OCI-LY7 (cell line): ENCODE measurements at regions not wholly inside any gene's neighbourhood (a gene's known extent, or its start where the extent isn't known, plus 50 kb on each side); places are given as distances from the start of the nearest gene placed in this dataset.

ENCODE experiments used
- BruUV-seq: library from RNA; stranded (reverse); fragments of 400-500 nt; replicated peaks from 2 replicates; lab custom pipeline; 2021; lab: Mats Ljungman, UMichigan
- CTCF ChIA-PET: fragments of 300-600 bp; sonication (Branson Sonifier 250); formaldehyde crosslinking; loops from one replicate; lab custom pipeline; 2022; ENCODE audit warnings: antibody characterized with exemption; ENCODE audit not compliant: unreplicated experiment; lab: Charles Lee
- POLR2A ChIA-PET: fragments of 300-600 bp; sonication (Branson Sonifier 250); formaldehyde crosslinking; loops from one replicate; lab custom pipeline; 2022; ENCODE audit warnings: antibody characterized with exemption; lab: Charles Lee
- DNase-seq: peaks from one replicate; pipeline ENCODE4 v3.0.0-alpha.2; 2015; ENCODE audit warnings: low spot score
- H2AFZ ChIP-seq: fragments of 200-600 bp; sonication (generic), shearing (Covaris generic); 2 replicates; pipeline ENCODE4 v1.6.1; 2014; ENCODE audit warnings: mild to moderate bottlenecking, antibody characterized with exemption, low read length, moderate library complexity
- H3K27ac ChIP-seq: fragments of 200-600 bp; sonication (generic); 2 replicates; pipeline ENCODE4 v1.5.1; 2014; ENCODE audit warnings: mixed run types, low read depth, mild to moderate bottlenecking, moderate library complexity, low read length, inconsistent platforms; ENCODE audit not compliant: poor library complexity, severe bottlenecking
- H3K36me3 ChIP-seq: fragments of 200-600 bp; sonication (generic); 2 replicates; pipeline ENCODE4 v1.6.1; 2014; ENCODE audit warnings: mild to moderate bottlenecking, antibody characterized with exemption, low read length, moderate library complexity, mixed read lengths; ENCODE audit not compliant: insufficient read depth
- H3K4me1 ChIP-seq: fragments of 200-600 bp; sonication (generic); 2 replicates; pipeline ENCODE4 v1.5.1; 2014; ENCODE audit warnings: mild to moderate bottlenecking, low read length; ENCODE audit not compliant: insufficient read depth, poor library complexity, severe bottlenecking
- H3K4me2 ChIP-seq: fragments of 200-600 bp; sonication (generic); 2 replicates; pipeline ENCODE4 v1.6.1; 2014; ENCODE audit warnings: mild to moderate bottlenecking, low read length
- H3K4me3 ChIP-seq: fragments of 200-600 bp; sonication (generic); 2 replicates; pipeline ENCODE4 v1.5.1; 2014; ENCODE audit warnings: mild to moderate bottlenecking, low read depth, low read length; ENCODE audit not compliant: poor library complexity, severe bottlenecking
- H3K79me2 ChIP-seq: fragments of 200-600 bp; sonication (generic); 2 replicates; pipeline ENCODE4 v1.6.1; 2016; ENCODE audit warnings: low read depth, mild to moderate bottlenecking, low read length, moderate library complexity, mixed read lengths; ENCODE audit not compliant: insufficient read depth
- H3K9me2 ChIP-seq: fragments of 200-600 bp; sonication (generic); 2 replicates; pipeline ENCODE4 v1.6.1; 2016; ENCODE audit warnings: mild to moderate bottlenecking, low read length, mixed read lengths; ENCODE audit not compliant: insufficient read depth
- H3K9me3 ChIP-seq: fragments of 200-600 bp; sonication (generic); 2 replicates; pipeline ENCODE4 v1.6.1; 2014; ENCODE audit warnings: mild to moderate bottlenecking, mixed run types, low read length, mixed read lengths
- H4K20me1 ChIP-seq: fragments of 200-600 bp; sonication (generic); 2 replicates; pipeline ENCODE4 v1.6.1; 2014; ENCODE audit warnings: mild to moderate bottlenecking, antibody characterized with exemption, low read length, moderate library complexity, mixed read lengths; ENCODE audit not compliant: insufficient read depth
- EZH2phosphoT487 ChIP-seq: fragments of 200-600 bp; sonication (generic); IDR thresholded peaks from 2 replicates; pipeline ENCODE4 v1.6.1; 2018; ENCODE audit warnings: low read depth, borderline replicate concordance, mild to moderate bottlenecking, mixed run types, antibody characterized with exemption, low read length, moderate library complexity, mixed read lengths
- intact Hi-C: fragments of 100-400 bp; cut with micrococcal nuclease; formaldehyde crosslinking; loops from one replicate; pipeline ENCODE4 v1.10.0; 2022; ENCODE audit not compliant: unreplicated experiment
- TF ChIP-seq, protein P1 (sequence below): fragments of 200-600 bp; sonication (generic); conservative IDR thresholded peaks from 2 replicates; pipeline ENCODE4 v1.5.1; 2014; ENCODE audit warnings: mild to moderate bottlenecking, antibody characterized with exemption, low read length, moderate library complexity, mixed read lengths

DNA sequence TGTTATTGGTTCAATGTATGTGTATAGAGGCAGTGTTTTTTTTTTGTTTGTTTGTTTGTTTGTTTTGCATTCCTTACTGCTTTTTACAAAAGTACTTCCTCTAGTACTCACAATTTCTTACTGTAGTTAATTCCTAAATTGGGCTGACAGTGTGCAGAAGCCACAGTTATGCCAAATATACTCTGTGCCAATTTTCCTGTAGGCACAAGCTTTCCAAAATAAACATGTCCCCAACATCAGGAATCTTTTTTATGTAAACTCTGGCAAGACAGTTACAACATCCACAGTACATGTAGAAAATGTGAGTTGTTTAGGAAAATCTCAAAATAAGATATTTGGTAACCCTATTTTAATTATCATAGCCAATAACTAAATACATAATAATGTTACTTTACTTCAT, 161.6 kb upstream of the TSLP start:
- BruUV-seq = no TSS peak

DNA sequence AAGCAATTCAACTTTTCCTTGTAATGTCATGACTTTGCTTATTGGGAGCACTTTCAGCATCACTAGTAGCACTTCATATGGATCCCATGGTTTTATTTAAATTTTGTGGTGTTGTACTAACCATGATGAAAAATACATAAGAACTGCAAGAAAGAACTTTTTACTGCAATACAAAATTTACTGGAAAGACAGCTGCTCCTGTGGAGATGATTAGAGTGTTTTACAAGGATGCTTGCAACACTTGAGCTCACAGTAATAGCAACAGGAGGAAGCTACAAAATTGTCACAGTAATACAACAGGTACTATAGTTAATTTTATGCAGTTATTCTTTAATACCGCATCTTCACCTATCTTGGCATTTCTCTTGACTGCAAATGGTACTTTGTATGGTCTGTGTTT, 158.3 kb upstream of the TSLP start:
- no peak for TF ChIP-seq EZH2phosphoT487
- TF ChIP-seq, protein P1, sequence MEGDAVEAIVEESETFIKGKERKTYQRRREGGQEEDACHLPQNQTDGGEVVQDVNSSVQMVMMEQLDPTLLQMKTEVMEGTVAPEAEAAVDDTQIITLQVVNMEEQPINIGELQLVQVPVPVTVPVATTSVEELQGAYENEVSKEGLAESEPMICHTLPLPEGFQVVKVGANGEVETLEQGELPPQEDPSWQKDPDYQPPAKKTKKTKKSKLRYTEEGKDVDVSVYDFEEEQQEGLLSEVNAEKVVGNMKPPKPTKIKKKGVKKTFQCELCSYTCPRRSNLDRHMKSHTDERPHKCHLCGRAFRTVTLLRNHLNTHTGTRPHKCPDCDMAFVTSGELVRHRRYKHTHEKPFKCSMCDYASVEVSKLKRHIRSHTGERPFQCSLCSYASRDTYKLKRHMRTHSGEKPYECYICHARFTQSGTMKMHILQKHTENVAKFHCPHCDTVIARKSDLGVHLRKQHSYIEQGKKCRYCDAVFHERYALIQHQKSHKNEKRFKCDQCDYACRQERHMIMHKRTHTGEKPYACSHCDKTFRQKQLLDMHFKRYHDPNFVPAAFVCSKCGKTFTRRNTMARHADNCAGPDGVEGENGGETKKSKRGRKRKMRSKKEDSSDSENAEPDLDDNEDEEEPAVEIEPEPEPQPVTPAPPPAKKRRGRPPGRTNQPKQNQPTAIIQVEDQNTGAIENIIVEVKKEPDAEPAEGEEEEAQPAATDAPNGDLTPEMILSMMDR = no peak
- intact Hi-C loops = no loop called here
- H3K4me1 ChIP-seq = no peaks in the 10 kb centered on the region
- no peaks in the 10 kb centered on the region for H3K9me2 ChIP-seq
- CTCF ChIA-PET = no interaction called here
- no peak overlapping the region for H3K4me3 ChIP-seq
- no peak overlapping the region for H3K27ac ChIP-seq
- H2AFZ ChIP-seq = no peak overlapping the region
- DNase-seq = no peak
- no peaks in the 10 kb centered on the region for H3K9me3 ChIP-seq
- no TSS peak for BruUV-seq
- H3K79me2 ChIP-seq = no peaks in the 10 kb centered on the region
- H3K4me2 ChIP-seq = no peak overlapping the region
- POLR2A ChIA-PET = no interaction called here
- H4K20me1 ChIP-seq = no peaks in the 10 kb centered on the region
- no peaks in the 10 kb centered on the region for H3K36me3 ChIP-seq

More for the DNA sequence above, 161.6 kb upstream of the TSLP start:
- no peak overlapping the region for H2AFZ ChIP-seq
- intact Hi-C loops = no loop called here
- TF ChIP-seq EZH2phosphoT487 = no peak
- TF ChIP-seq, protein P1 = no peak
- no peaks in the 10 kb centered on the region for H3K36me3 ChIP-seq
- H3K79me2 ChIP-seq = no peaks in the 10 kb centered on the region
- no peaks in the 10 kb centered on the region for H3K9me3 ChIP-seq
- no peak overlapping the region for H3K4me3 ChIP-seq
- POLR2A ChIA-PET = no interaction called here
- no peak overlapping the region for H3K27ac ChIP-seq
- H4K20me1 ChIP-seq = no peaks in the 10 kb centered on the region
- H3K4me1 ChIP-seq = no peaks in the 10 kb centered on the region
- CTCF ChIA-PET = no interaction called here
- no peaks in the 10 kb centered on the region for H3K9me2 ChIP-seq
- no peak overlapping the region for H3K4me2 ChIP-seq
- DNase-seq = no peak

DNA sequence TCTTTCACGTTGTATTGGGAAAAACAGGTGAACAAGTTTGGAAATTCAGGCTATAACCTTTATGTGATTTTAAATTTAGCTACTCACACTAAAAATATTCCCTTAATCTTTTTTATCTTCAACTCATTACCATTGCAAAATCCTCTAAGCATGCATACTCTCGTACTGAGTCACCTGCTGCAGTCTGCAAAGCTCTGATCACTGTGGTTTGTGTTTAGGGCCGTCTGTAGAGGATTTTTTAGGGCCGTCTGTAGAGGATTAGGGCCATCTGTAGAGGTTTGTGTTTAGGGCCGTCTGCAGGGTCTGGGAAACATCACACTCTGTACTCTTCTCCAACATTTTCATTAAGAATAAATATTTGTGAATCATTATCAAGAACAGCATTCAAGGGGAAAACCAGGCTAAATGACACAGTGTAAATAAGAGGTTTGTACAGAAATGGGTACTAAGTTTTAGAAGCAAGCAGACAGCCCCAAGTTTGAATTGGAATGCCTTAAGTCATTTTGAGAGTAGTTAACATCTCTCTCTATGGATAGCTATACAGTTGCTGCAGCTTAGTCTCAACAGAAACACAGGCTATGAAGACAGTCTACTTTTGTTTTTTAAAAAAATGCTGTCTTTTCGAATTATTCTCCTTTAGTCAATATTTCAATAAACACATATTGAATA, 155.0 kb upstream of the TSLP start:
- intact Hi-C loops = no loop called here
- H3K36me3 ChIP-seq = no peaks in the 10 kb centered on the region
- no peaks in the 10 kb centered on the region for H3K79me2 ChIP-seq
- DNase-seq = no peak
- no TSS peak for BruUV-seq
- TF ChIP-seq, protein P1 = no peak
- no peak for TF ChIP-seq EZH2phosphoT487
- no peak overlapping the region for H3K4me3 ChIP-seq
- H3K4me1 ChIP-seq = no peaks in the 10 kb centered on the region
- no peak overlapping the region for H2AFZ ChIP-seq
- no peaks in the 10 kb centered on the region for H4K20me1 ChIP-seq
- ChIA-PET CTCF (no interaction called here), POLR2A (no interaction called here)
- no peak overlapping the region for H3K4me2 ChIP-seq
- H3K9me3 ChIP-seq = no peaks in the 10 kb centered on the region
- no peaks in the 10 kb centered on the region for H3K9me2 ChIP-seq
- H3K27ac ChIP-seq = no peak overlapping the region
